HEK293 (cell line): ENCODE measurements at regions not wholly inside any gene's neighbourhood (a gene's known extent, or its start where the extent isn't known, plus 50 kb on each side); places are given as distances from the start of the nearest gene placed in this dataset.
A peak's percentile ranks its signal among the peaks of the same experiment; 100 is the strongest.

Source experiments
- AEBP2 ChIP-seq: fragments of 450-650 bp; formaldehyde crosslinking; IDR thresholded peaks from 2 replicates; pipeline ENCODE4 v1.5.1; 2016; ENCODE audit warnings: missing biosample characterization, missing genetic modification characterization, borderline replicate concordance
- FEZF1 ChIP-seq: fragments of 450-650 bp; formaldehyde crosslinking; IDR thresholded peaks from 2 replicates; pipeline ENCODE4 v1.5.1; 2016; ENCODE audit warnings: missing biosample characterization, missing genetic modification characterization
- KLF10 ChIP-seq: fragments of 450-650 bp; IDR thresholded peaks from 2 replicates; pipeline ENCODE4 v1.5.1; 2018; ENCODE audit warnings: missing biosample characterization, mild to moderate bottlenecking, missing genetic modification characterization
- KLF17 ChIP-seq: fragments of 450-650 bp; formaldehyde crosslinking; IDR thresholded peaks from 2 replicates; pipeline ENCODE4 v1.5.1; 2016; ENCODE audit warnings: missing biosample characterization, missing genetic modification characterization
- SCRT1 ChIP-seq: fragments of 450-650 bp; formaldehyde crosslinking; IDR thresholded peaks from 2 replicates; pipeline ENCODE4 v1.5.1; 2016; ENCODE audit warnings: missing biosample characterization, missing genetic modification characterization, borderline replicate concordance
- TCF7L2 ChIP-seq: IDR thresholded peaks from 2 replicates; pipeline ENCODE4 v1.6.1; 2011; ENCODE audit warnings: low read depth, mild to moderate bottlenecking, inconsistent platforms, low read length, moderate library complexity, borderline replicate concordance
- ZBTB7A ChIP-seq: fragments of 450-650 bp; formaldehyde crosslinking; IDR thresholded peaks from 2 replicates; pipeline ENCODE4 v1.5.1; 2016; ENCODE audit warnings: low read depth, missing biosample characterization, missing genetic modification characterization
- ZFHX2 ChIP-seq: fragments of 450-650 bp; formaldehyde crosslinking; conservative IDR thresholded peaks from 2 replicates; pipeline ENCODE4 v1.5.1; 2016; ENCODE audit warnings: missing biosample characterization, missing genetic modification characterization
- ZNF169 ChIP-seq: fragments of 450-650 bp; formaldehyde crosslinking; IDR thresholded peaks from 2 replicates; pipeline ENCODE4 v1.5.1; 2016; ENCODE audit warnings: missing biosample characterization, missing genetic modification characterization
- ZNF214 ChIP-seq: fragments of 450-650 bp; formaldehyde crosslinking; IDR thresholded peaks from 2 replicates; pipeline ENCODE4 v1.5.1; 2017; ENCODE audit warnings: missing biosample characterization, mild to moderate bottlenecking, missing genetic modification characterization, borderline replicate concordance
- ZNF292 ChIP-seq: fragments of 450-650 bp; formaldehyde crosslinking; IDR thresholded peaks from 2 replicates; pipeline ENCODE4 v1.5.1; 2016; ENCODE audit warnings: low read depth, missing biosample characterization, missing genetic modification characterization, borderline replicate concordance
- ZNF426 ChIP-seq: fragments of 450-650 bp; formaldehyde crosslinking; IDR thresholded peaks from 2 replicates; pipeline ENCODE4 v1.5.1; 2017; ENCODE audit warnings: missing biosample characterization, missing genetic modification characterization, mild to moderate bottlenecking, inconsistent platforms, moderate library complexity
- ZNF433 ChIP-seq: fragments of 450-650 bp; formaldehyde crosslinking; IDR thresholded peaks from 2 replicates; pipeline ENCODE4 v1.5.1; 2016; ENCODE audit warnings: missing biosample characterization, missing genetic modification characterization, low read depth
- ZNF449 ChIP-seq: fragments of 450-650 bp; formaldehyde crosslinking; IDR thresholded peaks from 2 replicates; pipeline ENCODE4 v1.5.1; 2017; ENCODE audit warnings: missing biosample characterization, mild to moderate bottlenecking, missing genetic modification characterization, moderate library complexity
- ZNF501 ChIP-seq: fragments of 450-650 bp; formaldehyde crosslinking; IDR thresholded peaks from 2 replicates; pipeline ENCODE4 v1.5.1; 2016; ENCODE audit warnings: missing biosample characterization, missing genetic modification characterization
- ZNF530 ChIP-seq: fragments of 450-650 bp; formaldehyde crosslinking; IDR thresholded peaks from 2 replicates; pipeline ENCODE4 v1.5.1; 2016; ENCODE audit warnings: low read depth, missing biosample characterization, missing genetic modification characterization
- ZNF600 ChIP-seq: fragments of 450-650 bp; formaldehyde crosslinking; IDR thresholded peaks from 2 replicates; pipeline ENCODE4 v1.5.1; 2016; ENCODE audit warnings: missing biosample characterization, missing genetic modification characterization
- ZNF701 ChIP-seq: fragments of 450-650 bp; formaldehyde crosslinking; IDR thresholded peaks from 2 replicates; pipeline ENCODE4 v1.5.1; 2016; ENCODE audit warnings: missing biosample characterization, missing genetic modification characterization
- ZNF837 ChIP-seq: fragments of 450-650 bp; formaldehyde crosslinking; IDR thresholded peaks from 2 replicates; pipeline ENCODE4 v1.5.1; 2016; ENCODE audit warnings: missing biosample characterization, missing genetic modification characterization
- TF ChIP-seq, protein P1 (sequence below): fragments of 450-650 bp; formaldehyde crosslinking; IDR thresholded peaks from 2 replicates; pipeline ENCODE4 v1.5.1; 2016; ENCODE audit warnings: missing biosample characterization, missing genetic modification characterization
- TF ChIP-seq, protein P2 (sequence below): fragments of 450-650 bp; formaldehyde crosslinking; IDR thresholded peaks from 2 replicates; pipeline ENCODE4 v1.5.1; 2016; ENCODE audit warnings: missing biosample characterization, missing genetic modification characterization
- TF ChIP-seq, protein P3 (sequence below): fragments of 450-650 bp; formaldehyde crosslinking; IDR thresholded peaks from 2 replicates; pipeline ENCODE4 v1.5.1; 2016; ENCODE audit warnings: missing biosample characterization, missing genetic modification characterization, borderline replicate concordance
- TF ChIP-seq, protein P4 (sequence below): fragments of 450-650 bp; IDR thresholded peaks from 2 replicates; pipeline ENCODE4 v1.5.1; 2018; ENCODE audit warnings: missing biosample characterization, mild to moderate bottlenecking, missing genetic modification characterization

DNA sequence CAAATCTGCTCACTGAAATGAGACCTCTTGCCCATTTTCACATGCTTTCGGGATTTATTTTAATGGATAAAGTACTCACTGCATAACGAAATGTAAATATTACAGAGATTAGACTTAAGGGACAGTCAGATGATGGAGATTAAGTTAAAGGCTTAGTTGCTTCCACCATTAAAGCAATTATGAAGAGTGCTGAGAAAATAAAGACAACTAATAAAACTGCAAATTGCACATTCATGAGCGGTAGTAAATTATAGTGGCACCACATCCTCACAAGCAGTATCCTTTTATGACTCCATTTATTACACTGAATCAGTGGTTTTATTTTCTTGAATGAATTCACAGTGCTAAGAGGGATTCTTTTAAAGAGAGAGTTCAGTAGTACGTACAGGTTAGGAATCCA lies 76.2 kb upstream of the TMED7 start (continued):
- TF ChIP-seq ZNF449 = no peak
- no peak for TF ChIP-seq ZNF701 (tag by site-specific recombination)
- no peak for TF ChIP-seq ZNF837 (tag by site-specific recombination)
- TF ChIP-seq ZNF600 (tag by site-specific recombination) = no peak
- no peak for TF ChIP-seq ZFHX2 (tag by site-specific recombination)
- TF ChIP-seq ZNF426 (tag by site-specific recombination) = no peak
- peak; percentile 82; the same call in 1 of the 2 replicates for TF ChIP-seq ZNF501
- TF ChIP-seq, protein P1, sequence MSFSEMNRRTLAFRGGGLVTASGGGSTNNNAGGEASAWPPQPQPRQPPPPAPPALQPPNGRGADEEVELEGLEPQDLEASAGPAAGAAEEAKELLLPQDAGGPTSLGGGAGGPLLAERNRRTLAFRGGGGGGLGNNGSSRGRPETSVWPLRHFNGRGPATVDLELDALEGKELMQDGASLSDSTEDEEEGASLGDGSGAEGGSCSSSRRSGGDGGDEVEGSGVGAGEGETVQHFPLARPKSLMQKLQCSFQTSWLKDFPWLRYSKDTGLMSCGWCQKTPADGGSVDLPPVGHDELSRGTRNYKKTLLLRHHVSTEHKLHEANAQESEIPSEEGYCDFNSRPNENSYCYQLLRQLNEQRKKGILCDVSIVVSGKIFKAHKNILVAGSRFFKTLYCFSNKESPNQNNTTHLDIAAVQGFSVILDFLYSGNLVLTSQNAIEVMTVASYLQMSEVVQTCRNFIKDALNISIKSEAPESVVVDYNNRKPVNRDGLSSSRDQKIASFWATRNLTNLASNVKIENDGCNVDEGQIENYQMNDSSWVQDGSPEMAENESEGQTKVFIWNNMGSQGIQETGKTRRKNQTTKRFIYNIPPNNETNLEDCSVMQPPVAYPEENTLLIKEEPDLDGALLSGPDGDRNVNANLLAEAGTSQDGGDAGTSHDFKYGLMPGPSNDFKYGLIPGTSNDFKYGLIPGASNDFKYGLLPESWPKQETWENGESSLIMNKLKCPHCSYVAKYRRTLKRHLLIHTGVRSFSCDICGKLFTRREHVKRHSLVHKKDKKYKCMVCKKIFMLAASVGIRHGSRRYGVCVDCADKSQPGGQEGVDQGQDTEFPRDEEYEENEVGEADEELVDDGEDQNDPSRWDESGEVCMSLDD (tag by site-specific recombination) = no peak
- TF ChIP-seq, protein P2, sequence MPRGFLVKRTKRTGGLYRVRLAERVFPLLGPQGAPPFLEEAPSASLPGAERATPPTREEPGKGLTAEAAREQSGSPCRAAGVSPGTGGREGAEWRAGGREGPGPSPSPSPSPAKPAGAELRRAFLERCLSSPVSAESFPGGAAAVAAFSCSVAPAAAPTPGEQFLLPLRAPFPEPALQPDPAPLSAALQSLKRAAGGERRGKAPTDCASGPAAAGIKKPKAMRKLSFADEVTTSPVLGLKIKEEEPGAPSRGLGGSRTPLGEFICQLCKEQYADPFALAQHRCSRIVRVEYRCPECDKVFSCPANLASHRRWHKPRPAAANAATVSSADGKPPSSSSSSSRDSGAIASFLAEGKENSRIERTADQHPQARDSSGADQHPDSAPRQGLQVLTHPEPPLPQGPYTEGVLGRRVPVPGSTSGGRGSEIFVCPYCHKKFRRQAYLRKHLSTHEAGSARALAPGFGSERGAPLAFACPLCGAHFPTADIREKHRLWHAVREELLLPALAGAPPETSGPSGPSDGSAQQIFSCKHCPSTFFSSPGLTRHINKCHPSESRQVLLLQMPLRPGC (tag by site-specific recombination) = peak; percentile 82
- 0 out of 2 replicates have a peak, but pooled peaks have one; percentile 35 for TF ChIP-seq KLF10 (tag by site-specific recombination)
- TF ChIP-seq AEBP2 (tag by site-specific recombination) = no peak
- no peak for TF ChIP-seq KLF17 (tag by site-specific recombination)
- TF ChIP-seq TCF7L2 = peak; percentile 89
- no peak for TF ChIP-seq ZNF214 (tag by site-specific recombination)
- no peak for TF ChIP-seq ZNF530 (tag by site-specific recombination)
- TF ChIP-seq FEZF1 (tag by site-specific recombination) = peak; percentile 86
- TF ChIP-seq SCRT1 (tag by site-specific recombination) = 0 out of 2 replicates have a peak, but pooled peaks have one; percentile 51
- no peak for TF ChIP-seq ZNF292
- TF ChIP-seq ZBTB7A (tag by site-specific recombination) = no peak
- TF ChIP-seq ZNF169 (tag by site-specific recombination) = no peak
- TF ChIP-seq, protein P3, sequence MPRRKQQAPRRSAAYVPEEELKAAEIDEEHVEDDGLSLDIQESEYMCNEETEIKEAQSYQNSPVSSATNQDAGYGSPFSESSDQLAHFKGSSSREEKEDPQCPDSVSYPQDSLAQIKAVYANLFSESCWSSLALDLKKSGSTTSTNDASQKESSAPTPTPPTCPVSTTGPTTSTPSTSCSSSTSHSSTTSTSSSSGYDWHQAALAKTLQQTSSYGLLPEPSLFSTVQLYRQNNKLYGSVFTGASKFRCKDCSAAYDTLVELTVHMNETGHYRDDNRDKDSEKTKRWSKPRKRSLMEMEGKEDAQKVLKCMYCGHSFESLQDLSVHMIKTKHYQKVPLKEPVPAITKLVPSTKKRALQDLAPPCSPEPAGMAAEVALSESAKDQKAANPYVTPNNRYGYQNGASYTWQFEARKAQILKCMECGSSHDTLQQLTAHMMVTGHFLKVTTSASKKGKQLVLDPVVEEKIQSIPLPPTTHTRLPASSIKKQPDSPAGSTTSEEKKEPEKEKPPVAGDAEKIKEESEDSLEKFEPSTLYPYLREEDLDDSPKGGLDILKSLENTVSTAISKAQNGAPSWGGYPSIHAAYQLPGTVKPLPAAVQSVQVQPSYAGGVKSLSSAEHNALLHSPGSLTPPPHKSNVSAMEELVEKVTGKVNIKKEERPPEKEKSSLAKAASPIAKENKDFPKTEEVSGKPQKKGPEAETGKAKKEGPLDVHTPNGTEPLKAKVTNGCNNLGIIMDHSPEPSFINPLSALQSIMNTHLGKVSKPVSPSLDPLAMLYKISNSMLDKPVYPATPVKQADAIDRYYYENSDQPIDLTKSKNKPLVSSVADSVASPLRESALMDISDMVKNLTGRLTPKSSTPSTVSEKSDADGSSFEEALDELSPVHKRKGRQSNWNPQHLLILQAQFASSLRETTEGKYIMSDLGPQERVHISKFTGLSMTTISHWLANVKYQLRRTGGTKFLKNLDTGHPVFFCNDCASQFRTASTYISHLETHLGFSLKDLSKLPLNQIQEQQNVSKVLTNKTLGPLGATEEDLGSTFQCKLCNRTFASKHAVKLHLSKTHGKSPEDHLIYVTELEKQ (tag by site-specific recombination) = peak; percentile 94
- TF ChIP-seq, protein P4, sequence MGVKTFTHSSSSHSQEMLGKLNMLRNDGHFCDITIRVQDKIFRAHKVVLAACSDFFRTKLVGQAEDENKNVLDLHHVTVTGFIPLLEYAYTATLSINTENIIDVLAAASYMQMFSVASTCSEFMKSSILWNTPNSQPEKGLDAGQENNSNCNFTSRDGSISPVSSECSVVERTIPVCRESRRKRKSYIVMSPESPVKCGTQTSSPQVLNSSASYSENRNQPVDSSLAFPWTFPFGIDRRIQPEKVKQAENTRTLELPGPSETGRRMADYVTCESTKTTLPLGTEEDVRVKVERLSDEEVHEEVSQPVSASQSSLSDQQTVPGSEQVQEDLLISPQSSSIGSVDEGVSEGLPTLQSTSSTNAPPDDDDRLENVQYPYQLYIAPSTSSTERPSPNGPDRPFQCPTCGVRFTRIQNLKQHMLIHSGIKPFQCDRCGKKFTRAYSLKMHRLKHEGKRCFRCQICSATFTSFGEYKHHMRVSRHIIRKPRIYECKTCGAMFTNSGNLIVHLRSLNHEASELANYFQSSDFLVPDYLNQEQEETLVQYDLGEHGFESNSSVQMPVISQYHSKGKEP (tag by site-specific recombination) = peak; percentile 95
- no peak for TF ChIP-seq ZNF433
